ENCODE measurements at regions not wholly inside any gene's neighbourhood (a gene's known extent, or its start where the extent isn't known, plus 50 kb on each side); places are given as distances from the start of the nearest gene placed in this dataset.

GRCh38 chr5:167869125-167869524, 422.3 kb upstream of the WWC1 start:
- Histone ChIP-seq H3K4me1 (ENCODE audit: insufficient read depth, low read length, severe bottlenecking) (no peaks in the 10 kb centered on the region), H2AFZ (ENCODE audit: low read length) (no peak overlapping the region), H4K20me1 (ENCODE audit: insufficient read depth, low read length) (no peaks in the 10 kb centered on the region), H3K36me3 (ENCODE audit: insufficient read depth, low read length) (no peaks in the 10 kb centered on the region), H3K9ac (ENCODE audit: low read length) (no peak overlapping the region), H3K79me2 (ENCODE audit: insufficient read depth, low read length) (no peaks in the 10 kb centered on the region), H3F3A (ENCODE audit: insufficient read depth, low read length) (no peaks in the 10 kb centered on the region), H3K4me2 (ENCODE audit: low read length) (no peak overlapping the region), H3K9me3 (ENCODE audit: low read length) (no peaks in the 10 kb centered on the region), H3K4me3 (ENCODE audit: low read depth, low read length, poor library complexity, severe bottlenecking) (no peak overlapping the region), H3K9me2 (ENCODE audit: low read depth, low read length) (no peaks in the 10 kb centered on the region), H3K27me3 (ENCODE audit: insufficient read depth, low read length) (no peaks in the 10 kb centered on the region), H3K27ac (ENCODE audit: low read depth, low read length, poor library complexity, severe bottlenecking) (no peak overlapping the region)
- TF ChIP-seq CTCF (IDR thresholded peaks at IDR 0.05; ENCODE audit: low read length) (no peak), EZH2 (IDR thresholded peaks at IDR 0.05; ENCODE audit: borderline replicate concordance, low read length) (no peak)

GRCh38 chr5:167870055-167870454, 421.4 kb upstream of the WWC1 start:
- Histone ChIP-seq H3K9ac (ENCODE audit: low read length) (no peak overlapping the region), H3F3A (ENCODE audit: insufficient read depth, low read length) (no peaks in the 10 kb centered on the region), H3K4me3 (ENCODE audit: low read depth, low read length, poor library complexity, severe bottlenecking) (no peak overlapping the region), H3K9me2 (ENCODE audit: low read depth, low read length) (no peaks in the 10 kb centered on the region), H3K9me3 (ENCODE audit: low read length) (no peaks in the 10 kb centered on the region), H2AFZ (ENCODE audit: low read length) (no peak overlapping the region), H3K4me2 (ENCODE audit: low read length) (no peak overlapping the region), H4K20me1 (ENCODE audit: insufficient read depth, low read length) (no peaks in the 10 kb centered on the region), H3K27ac (ENCODE audit: low read depth, low read length, poor library complexity, severe bottlenecking) (no peak overlapping the region), H3K4me1 (ENCODE audit: insufficient read depth, low read length, severe bottlenecking) (no peaks in the 10 kb centered on the region), H3K79me2 (ENCODE audit: insufficient read depth, low read length) (no peaks in the 10 kb centered on the region), H3K27me3 (ENCODE audit: insufficient read depth, low read length) (no peaks in the 10 kb centered on the region), H3K36me3 (ENCODE audit: insufficient read depth, low read length) (no peaks in the 10 kb centered on the region)
- TF ChIP-seq EZH2 (IDR thresholded peaks at IDR 0.05; ENCODE audit: borderline replicate concordance, low read length) (no peak), CTCF (IDR thresholded peaks at IDR 0.05; ENCODE audit: low read length) (no peak)

- Histone ChIP-seq H3K4me1 (ENCODE audit: insufficient read depth, low read length, severe bottlenecking) (no peaks in the 10 kb centered on the region), H3K9ac (ENCODE audit: low read length) (no peak overlapping the region), H3K27me3 (ENCODE audit: insufficient read depth, low read length) (no peaks in the 10 kb centered on the region), H3K9me2 (ENCODE audit: low read depth, low read length) (no peaks in the 10 kb centered on the region), H3K79me2 (ENCODE audit: insufficient read depth, low read length) (no peaks in the 10 kb centered on the region), H4K20me1 (ENCODE audit: insufficient read depth, low read length) (no peaks in the 10 kb centered on the region), H3K27ac (ENCODE audit: low read depth, low read length, poor library complexity, severe bottlenecking) (no peak overlapping the region), H2AFZ (ENCODE audit: low read length) (no peak overlapping the region), H3K36me3 (ENCODE audit: insufficient read depth, low read length) (no peaks in the 10 kb centered on the region), H3F3A (ENCODE audit: insufficient read depth, low read length) (no peaks in the 10 kb centered on the region), H3K4me3 (ENCODE audit: low read depth, low read length, poor library complexity, severe bottlenecking) (no peak overlapping the region), H3K9me3 (ENCODE audit: low read length) (no peaks in the 10 kb centered on the region), H3K4me2 (ENCODE audit: low read length) (no peak overlapping the region)
- TF ChIP-seq EZH2 (IDR thresholded peaks at IDR 0.05; ENCODE audit: borderline replicate concordance, low read length) (no peak), CTCF (IDR thresholded peaks at IDR 0.05; ENCODE audit: low read length) (no peak)
Measured at GRCh38 chr5:167871091-167871490, 420.4 kb upstream of the WWC1 start.
